ENCODE measurements at regions not wholly inside any gene's neighbourhood (a gene's known extent, or its start where the extent isn't known, plus 50 kb on each side); places are given as distances from the start of the nearest gene placed in this dataset.
"Not testable (repeated sequence)": the region's sequence is repeated elsewhere in the genome, so short reads cannot be mapped to it uniquely, and the experiment has no call there.

DNA sequence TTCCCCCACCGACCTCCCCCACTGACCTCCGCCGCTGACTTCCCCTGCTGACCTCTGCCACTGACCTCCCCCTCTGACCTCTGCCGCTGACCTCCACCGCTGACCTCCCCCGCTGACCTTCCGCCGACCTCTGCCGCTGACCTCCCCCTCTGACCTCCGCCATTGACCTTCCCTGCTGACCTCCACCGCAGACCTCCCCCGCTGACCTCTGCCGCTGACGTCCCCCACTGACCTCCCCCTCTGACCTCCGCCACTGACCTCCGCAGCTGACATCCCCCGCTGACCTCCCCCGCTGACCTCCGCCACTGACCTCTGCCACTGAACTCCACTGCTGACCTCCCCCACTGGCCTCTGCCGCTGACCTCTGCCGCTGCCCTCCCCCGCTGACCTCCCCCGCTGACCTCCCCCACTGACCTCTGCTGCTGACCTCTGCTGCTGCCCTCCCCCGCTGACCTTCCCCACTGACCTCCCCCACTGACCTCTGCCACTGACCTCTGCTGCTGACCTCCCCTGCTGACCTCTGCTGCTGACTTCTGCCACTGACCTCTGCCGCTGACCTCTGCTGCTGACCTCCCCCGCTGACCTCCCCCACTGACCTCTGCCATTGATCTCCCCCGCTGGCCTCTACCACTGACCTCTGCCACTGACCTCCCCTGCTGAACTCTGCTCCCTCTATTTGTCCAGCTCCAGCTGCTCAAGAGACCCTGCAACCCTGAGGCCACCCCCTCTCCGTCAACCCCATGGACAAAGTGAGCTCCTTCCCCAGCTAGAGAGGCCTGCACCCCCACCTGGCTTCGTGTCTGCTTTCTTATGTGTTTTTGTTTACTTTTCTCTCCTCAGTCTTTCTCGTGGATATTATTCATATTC lies 91.4 kb upstream of the AFDN start:
- DNase-seq (ENCODE audit: low read depth) = no peak

DNA sequence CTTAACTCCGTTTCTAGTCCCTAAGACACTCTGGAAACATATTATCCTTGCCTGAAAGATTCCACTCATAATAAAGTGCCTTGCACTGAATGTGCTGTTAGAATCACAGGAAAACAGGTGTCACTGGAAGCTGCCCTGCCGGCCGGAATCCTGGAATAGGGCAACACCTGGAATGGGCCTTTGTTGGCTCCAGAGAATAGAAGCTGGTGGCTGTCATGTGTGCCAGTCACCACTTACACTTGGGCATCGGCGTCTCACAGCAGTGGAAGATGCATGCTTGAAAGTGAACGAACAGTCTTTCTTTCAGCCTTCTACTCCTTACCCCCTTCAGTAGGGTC lies 90.8 kb upstream of the AFDN start:
- DNase-seq (ENCODE audit: low read depth) = no peak

DNA sequence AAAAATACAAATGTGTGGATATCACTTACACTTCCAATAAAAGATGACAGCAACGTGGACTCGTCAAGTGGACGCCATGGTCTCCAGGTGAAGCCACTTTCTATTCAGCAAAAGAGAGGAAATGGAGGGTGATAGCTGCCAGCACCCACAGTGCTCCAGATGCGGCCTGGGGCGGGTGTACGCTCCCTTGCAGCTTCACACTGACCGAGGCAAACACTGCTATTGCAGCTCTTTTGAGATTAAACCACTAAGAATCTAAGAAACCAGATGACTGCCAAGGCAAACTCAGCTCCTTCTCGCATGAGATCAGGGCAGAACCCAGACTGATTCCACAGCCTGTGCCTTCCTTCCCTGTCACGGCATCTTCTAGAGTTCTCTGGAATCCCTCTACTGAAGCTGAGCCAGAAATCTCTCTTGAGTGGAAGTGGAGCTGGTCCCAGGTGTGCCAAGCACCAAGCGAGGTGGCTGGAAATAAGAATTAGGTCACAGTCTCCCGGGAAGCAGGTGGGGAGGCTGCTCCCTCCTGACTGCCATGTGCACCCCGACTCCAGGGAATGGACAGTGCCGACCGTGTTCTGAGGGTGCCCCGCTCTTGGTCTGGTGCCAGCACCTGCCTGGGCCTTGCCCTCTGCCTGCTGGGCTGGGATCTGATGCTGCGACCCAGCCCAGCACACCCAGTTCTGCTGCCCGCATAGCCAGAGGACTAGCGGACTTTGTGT lies 90.1 kb upstream of the AFDN start:
- DNase-seq (ENCODE audit: low read depth) = no peak

DNA sequence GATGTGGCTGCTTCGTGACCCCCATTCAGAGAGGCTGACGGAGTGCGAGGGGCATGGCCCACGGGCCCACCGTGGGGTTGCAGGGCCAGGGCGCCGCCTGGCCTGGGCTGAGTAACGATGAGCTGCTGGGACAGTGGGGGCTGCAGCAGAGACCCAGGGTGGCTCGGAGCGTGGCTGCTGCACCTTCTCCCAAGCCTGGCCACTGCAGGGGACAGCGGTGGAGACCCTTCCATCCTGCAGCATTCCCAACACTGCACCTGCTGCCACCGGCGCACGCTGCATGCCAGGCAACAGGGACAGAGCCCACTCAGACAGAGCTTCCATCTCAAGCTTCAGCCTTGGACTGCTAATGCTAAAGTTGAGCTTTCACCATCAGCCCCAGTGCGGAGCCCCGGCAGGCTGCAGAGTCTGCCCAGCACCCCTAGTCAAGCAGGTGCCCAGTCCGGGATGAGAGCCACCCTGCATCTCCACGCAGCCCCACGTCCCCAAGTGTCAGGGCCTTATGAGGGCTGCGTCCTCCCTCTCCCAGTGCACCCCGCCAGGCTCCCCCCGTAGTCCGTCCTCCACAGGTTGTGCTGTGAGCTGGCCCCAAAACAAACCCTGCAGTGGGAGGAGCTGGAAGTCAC lies 89.4 kb upstream of the AFDN start:
- DNase-seq (ENCODE audit: low read depth) = no peak

DNA sequence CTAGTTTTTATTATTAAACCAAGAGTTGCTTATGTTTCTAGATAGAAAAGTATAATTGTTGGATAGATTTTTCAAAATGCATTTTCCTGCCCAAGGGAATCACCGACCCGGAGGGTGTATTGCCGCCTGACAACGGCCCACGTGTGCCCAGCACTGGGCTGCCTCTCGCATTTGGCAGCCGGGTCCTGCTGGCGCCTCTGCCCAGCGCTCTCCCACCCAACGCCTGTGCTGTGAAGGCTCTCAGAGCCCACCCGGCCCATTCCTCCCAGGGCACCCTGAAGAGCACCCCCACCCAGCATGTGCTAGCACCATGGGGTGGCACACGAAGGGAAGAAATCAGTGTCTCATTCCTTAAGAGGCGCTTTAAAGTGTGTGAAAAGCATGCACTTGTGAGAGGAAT lies 88.3 kb upstream of the AFDN start:
- no peak for DNase-seq (ENCODE audit: low read depth)

DNA sequence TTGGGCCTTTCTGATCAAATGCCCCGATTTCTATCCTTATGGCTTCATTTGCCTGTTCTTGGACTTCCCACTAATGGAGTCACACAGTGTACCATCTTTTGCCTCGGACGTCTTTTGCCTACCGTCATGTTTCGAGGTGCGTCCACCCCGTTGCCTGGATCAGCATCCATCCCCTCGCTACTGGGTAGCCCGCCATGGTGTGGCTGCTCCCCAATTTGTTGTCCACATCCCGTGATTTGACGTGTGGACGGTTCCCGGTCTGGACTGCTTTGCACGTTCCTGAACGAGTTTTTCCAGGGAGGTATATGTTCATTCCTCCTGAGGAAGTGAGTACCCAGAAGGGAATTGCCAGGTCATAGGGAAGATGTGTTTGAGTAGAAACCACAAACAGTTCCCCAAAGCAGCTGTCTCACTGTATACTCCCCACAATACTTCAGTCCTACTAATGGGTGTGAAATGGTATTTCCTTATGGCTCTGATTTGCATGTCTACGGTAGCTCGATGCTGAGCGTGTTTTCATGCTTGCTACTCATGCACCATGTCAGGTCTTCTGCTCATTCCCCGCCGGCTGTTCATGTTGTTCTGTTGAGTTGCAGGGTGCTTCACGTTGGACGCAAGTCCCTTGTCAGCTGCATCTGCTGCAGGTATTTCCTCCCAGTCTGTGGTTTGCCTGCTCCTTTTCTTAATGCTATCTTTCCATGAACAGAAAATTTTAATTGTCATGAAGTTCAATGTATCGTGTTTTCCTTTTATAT lies 86.8 kb upstream of the AFDN start:
- DNase-seq (ENCODE audit: low read depth) = no peak

DNA sequence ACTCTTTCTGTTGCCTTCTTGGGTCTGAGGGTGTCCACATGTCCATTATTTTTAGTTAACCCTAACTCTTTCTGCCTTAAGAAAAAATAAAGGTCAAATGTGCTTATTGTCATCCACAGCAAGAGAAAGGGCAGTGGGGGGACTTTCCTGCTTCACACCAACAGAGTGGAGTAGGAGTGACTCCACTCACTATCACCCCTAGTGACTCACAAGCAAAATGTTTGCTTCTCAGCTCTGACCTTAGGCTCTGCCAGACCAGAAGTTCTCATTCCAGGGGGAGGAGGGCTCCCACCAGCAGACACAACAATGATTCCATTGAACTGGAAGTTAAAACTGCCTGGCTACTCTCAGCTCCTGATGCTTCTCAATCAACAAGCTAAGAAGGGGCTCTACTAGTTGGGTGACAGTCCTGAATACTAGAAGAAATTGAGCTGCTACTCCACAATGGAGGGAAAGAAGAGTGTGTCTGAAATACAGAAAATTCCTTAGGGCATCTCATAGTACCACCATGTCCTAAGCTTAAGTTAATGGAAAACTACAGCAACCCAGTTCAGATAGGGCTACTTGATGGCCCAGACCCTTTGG lies 83.9 kb upstream of the AFDN start:
- no peak for DNase-seq (ENCODE audit: low read depth)

DNA sequence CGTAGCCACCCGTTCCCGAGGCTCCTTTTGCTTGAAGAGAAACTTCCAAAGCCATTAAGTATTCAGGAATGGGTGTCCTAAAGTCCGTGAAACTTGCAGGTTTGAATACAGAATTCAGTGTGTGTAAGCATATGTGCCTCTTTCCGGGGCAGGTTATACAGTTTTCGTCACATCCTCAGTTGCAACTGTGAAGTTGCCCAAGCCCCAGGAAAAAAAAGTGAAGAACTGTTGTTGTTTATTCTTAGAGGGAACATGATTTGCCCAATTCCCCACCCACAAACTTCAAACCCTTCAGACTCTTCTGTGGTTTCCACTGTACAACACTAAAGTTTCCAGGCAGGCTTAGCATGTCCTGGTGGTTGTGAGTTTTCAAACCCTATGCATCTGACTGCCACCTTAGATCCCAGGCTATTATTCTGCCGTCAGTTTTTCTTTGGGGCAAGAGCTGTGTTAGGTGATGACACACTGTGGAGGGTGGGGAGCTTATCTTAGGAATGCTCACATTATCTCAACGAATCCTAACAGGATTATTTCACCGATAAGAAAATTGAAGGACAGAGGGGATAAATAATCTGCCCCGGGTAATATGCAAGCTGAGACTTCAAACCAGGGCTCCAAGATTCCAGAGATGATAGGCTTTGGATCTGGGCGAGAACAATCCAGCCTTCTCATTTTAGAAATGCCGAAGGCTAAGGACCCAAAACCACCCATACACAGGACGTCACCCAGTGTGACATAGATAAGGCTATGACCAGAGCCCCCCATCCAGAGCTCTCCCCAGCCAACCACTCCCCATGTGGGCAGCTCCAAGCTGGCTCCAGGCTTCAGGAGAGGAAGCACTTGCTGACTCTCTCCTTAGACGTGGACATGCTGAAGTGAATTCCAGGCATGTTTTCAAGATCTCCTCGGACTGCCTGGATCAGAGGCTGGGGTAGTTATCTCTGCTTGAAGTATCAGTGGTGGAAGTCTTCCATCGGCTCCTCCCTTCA lies 81.7 kb upstream of the AFDN start:
- DNase-seq (ENCODE audit: low read depth) = no peak

DNA sequence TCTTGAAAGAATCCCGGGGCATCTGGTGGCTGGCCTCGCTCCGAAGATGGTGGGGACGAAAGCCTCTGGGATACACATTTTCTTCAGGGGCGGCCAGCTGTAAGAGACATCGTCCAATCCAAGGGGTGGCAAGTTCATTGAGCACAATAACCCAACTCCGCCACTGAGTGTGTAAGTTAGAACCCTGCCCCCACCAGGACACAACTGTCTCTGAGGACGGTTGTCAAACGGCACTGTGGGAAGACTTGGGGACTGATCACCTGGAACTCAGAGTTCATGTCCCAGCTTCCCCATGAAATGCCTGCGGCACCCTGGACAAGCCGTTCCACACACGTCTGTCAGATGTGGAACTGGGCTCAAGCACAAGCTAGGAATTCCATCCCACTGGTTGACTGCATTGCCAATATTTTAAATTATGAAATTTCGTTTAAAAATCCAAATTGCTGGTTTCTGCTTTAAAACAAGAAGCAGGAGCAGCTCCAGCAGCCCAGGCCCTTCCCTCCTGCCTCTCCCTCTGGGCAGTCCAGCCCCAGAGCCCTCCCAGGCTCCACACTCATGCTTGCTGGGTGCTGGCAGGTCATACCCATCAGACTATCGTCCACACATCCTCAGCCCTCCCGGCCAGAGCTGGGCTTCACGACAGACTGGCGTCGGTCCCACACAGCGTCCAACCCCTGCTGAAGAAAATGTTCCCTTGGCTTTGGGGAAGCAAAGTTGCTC lies 80.9 kb upstream of the AFDN start:
- DNase-seq (ENCODE audit: low read depth) = no peak

DNA sequence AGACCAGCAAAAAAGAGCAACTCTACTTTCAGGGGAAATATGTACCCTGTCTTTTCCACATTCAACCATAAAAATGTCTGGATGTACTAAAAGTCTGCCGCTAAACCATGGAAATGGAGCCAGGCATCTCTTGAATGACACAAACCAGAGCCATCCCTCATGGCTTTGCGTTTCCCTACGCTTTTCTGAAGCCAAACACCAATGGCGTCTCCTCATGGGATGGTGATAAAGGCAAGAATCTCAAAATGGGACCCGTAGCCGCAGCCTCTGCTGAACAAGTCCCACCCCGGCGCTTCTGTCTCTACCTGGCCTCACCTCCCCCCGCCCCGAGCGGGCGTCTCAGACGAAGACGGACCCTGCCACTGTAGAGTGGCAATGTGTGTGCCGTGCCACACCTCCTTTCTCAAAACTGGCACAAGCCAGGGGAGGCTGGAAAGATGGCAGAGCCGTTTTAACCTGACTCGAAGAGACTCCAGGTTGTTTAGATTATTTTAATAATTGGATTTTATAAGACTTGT lies 80.3 kb upstream of the AFDN start:
- no peak for DNase-seq (ENCODE audit: low read depth)

DNA sequence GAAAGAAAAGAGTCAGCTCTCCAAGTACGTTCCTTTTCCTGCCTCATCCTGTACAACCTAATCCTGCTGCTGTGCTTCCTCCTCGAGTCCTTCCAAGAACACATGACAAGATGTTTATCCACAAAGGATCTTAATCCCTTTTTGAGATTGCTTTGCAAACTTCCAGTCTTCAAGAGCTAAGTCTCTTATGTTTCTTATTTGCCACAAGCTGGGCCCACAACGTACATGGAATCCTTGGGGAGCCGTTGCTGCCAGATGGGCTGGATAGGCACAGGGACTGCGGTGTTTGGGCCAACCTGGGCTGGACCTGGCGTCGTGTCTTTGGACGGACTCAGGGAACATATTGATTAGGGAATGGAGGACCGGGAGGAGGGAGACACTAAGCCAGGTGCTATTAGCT lies 79.7 kb upstream of the AFDN start:
- DNase-seq (ENCODE audit: low read depth) = no peak

DNA sequence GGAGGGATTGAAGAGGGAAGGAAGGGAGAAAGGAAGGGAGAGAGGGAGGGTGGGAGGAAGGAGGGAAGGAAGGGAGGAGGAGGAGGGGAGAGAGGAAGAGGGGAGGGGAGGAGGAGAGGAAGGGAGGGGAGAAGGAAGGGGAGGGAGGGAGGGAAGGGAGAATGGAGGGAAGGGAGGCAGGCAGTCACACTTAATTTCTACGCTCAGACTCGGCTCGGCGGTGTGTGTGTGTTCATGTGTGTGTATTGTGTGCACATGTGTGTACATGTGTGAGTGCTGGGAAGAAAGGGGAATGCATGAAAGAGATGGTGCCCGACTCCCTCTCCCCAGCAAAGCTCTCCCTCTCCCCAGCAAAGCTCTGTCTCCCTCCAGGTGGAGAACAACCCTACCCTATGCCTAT lies 79.1 kb upstream of the AFDN start:
- no peak for DNase-seq (ENCODE audit: low read depth)

DNA sequence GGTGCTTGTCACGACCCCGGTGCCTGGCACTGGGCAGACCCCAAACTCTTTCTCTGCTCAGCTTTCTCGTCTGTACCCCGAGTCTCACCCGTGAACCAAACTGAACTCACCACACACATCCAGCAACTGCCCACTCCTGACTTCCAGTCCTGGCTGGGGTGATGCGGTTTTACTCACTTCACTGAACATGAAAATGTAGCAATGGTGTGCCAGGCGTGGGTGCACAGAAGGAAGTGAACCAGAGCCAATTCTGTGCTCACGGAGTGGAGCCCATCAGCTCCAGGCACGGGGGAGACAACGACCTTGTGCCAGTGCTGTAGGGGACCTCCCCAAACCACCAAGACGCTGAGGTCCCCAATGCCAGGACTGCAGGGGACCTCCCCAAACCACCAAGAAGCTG lies 78.7 kb upstream of the AFDN start:
- DNase-seq (ENCODE audit: low read depth) = no peak

DNA sequence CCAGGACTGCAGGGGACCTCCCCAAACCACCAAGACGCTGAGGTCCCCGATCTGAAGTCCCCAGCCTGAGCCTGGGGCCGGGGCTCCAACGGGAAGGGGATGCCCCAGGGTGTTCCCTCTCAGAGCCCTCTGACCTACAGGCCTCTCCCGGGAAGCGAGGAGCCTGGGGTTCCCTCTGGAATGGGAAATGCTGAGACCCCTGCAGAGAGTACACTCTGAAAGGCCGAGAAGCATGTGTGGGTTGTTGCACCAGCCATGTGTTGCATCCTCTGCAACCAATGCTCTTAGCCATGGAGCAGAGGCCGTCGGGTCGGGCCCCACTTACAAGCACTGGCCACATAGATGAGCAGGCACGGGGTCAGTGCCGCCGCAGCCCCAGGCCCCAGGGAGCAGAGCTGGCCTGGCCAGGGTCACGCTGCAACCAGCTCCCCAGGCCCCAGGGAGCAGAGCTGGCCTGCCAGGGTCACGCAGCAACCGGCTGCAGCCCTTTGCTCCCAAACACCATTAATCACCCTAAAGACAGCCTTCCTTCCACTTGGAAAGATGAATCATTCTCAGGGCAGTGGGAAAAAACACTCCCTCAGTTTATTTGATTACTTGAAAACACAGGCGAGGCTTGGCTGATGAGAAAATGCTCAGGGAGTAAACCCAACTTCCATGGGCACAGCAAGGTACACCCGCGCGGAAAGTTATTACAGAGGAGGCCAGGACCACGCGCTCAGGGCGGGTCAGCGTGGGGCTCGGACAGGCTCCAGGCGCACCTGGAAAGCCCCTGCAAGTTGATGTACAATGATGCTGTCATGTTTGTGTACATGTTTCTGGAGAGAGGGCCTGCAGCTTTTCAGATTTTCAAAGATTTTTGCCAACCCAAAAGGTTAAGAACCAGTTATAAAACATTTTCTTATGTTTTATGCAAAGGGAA lies 78.0 kb upstream of the AFDN start:
- DNase-seq (ENCODE audit: low read depth) = no peak

DNA sequence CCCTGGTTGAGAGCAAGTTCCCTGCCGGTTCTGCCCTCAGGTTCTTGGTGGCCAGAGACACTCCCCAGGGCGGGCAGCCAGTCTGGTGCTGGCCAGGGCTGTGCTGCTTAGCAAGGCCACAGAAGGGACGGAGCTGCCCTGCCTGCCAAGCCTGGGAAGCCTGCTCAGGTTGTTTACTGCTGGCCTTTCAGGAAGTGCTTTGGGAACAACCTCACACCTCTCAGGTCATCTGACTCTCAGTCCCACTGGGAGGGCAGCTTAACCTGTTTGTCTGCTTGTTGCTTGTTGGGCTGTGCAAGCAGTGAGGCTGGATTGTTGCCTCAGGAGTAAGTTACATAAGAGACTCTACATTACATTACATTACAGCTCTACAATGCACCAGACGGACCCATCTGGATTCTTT lies 75.8 kb upstream of the AFDN start:
- DNase-seq (ENCODE audit: low read depth) = no peak

DNA sequence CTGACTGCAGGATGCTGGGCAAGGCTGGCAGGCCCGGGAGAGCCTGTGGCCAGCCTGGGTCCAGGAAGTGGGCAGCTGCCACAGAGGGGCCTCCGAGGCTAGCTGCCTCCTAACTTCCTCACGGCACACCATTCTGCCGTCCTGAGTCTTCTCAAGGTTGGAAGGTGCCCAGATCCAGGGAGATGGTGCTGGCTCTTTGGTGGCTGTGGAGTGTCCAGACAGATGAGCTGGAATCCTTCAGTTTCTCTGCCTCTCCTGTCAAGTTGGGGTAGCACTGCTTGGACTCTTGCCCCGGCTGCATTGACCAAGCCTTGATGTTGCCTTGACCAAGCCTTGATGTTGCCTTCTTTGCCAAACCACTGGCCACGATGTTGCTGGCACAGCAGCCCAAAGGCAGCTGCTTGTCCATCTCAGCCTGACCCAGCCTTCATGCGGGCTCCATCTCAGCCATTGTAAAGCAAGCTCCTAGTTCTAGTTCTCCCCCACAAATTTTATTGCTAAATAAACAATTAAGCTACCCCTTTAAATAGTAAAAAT lies 75.1 kb upstream of the AFDN start:
- no peak for DNase-seq (ENCODE audit: low read depth)

DNA sequence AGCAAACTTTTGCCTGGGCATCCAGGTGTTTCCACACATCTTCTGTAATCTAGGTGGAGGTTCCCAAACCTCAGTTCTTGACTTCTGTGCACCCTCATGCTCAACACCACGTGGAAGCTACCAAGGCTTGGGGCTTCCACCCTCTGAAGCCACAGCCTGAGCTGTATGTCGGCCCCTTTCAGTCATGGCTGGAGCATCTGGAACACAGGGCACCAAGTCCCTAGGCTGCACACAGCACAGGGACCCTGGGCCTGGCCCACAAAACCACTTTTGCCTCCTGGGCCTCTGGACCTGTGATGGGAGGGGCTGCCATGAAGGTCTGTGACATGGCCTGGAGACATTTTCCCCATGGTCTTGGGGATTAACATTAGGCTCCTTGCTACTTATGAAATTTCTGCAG lies 73.4 kb upstream of the AFDN start:
- not testable (repeated sequence) for DNase-seq (ENCODE audit: low read depth)

DNA sequence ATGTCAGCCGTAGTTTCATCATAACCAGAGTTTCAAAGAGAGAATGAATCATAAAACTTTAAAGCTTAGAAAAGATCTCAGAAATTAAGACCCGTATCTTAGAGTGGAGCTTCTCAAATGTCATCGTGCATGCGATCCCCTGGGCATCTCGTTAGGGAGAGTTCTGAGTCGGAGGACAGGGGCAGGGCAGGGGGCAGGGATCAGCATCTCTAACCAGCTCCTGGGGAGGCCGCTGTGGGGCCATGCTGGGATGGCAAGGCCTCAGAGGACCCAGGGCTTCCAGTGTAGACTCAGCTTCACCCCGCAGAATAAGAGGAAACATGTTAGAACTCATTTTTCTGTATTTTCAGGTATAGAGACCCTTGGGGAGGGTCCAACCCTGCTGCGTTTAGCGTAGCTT lies 72.0 kb upstream of the AFDN start:
- no peak for DNase-seq (ENCODE audit: low read depth)

DNA sequence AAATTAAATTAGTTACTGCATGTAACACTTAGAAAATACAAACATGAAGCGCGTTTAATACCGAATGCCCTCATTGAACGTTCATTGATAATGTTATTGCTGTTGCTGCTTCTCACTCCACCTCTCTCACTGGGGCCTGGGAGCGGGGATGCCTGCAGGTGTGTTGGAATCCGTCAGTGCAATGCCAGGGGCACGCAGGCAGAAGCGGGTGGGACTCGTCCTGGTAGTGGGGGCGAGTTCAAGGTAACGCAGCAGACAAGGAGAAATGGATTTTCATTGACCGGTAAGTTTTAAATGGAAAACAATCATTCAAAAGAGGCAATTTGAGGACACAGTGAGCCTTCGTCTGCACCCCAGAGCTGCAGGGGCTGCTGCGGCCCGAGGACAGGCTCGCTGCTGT lies 71.2 kb upstream of the AFDN start:
- DNase-seq (ENCODE audit: low read depth) = no peak

Data from activated T-helper 1 cell treated with Interleukin-2 at 50 U/mL for 16 hours (primary cell).